ENCODE measurements at regions not wholly inside any gene's neighbourhood (a gene's known extent, or its start where the extent isn't known, plus 50 kb on each side); places are given as distances from the start of the nearest gene placed in this dataset.

GRCh38 chr20:58026361-58026760, 202.1 kb downstream of the ANKRD60 start:
- WGBS (ENCODE audit: missing lambda C conversion rate) = 38% methylated on average over 2 of the region's 2 CpGs
- DNase-seq (ENCODE audit: low read depth in 1 of 2, low spot score in 1 of 2) (no peak), FAIRE-seq (no peak), ATAC-seq (no peak)
- CTCF ChIA-PET = no interaction called here
- Histone ChIP-seq H3K4me1 (peaks cover 11% of the 10 kb centered on the region; the same call in 1 of the 3 replicates), H3K9me3 (no peaks in the 10 kb centered on the region), H3K4me3 (no peak overlapping the region), H3K4me2 (no peak overlapping the region), H3K27ac (peak overlapping the region; percentile 11 to 46; a peak in 3 of 6 replicates)
- no peak for TF ChIP-seq NR3C1 (IDR thresholded peaks at IDR 0.05)
- no peak for TF ChIP-seq RNF2 (IDR thresholded peaks at IDR 0.05; ENCODE audit: borderline replicate concordance, low read depth)
- TF ChIP-seq HMGXB4 (CRISPR knock-in tag; IDR thresholded peaks at IDR 0.05; ENCODE audit: borderline replicate concordance) = no peak
- TF ChIP-seq FOSB (CRISPR knock-in tag; IDR thresholded peaks at IDR 0.05) = no peak
- POLR2A ChIA-PET = no interaction called here

- FAIRE-seq = no peak
- Histone ChIP-seq H3K4me3 (no peak overlapping the region), H3K4me1 (peaks cover 11% of the 10 kb centered on the region; the same call in 1 of the 3 replicates), H3K4me2 (no peak overlapping the region), H3K27ac (peak overlapping the region; percentile 32 to 46; a peak in 5 of 6 replicates), H3K9me3 (no peaks in the 10 kb centered on the region)
- TF ChIP-seq ZSCAN20 (CRISPR knock-in tag; IDR thresholded peaks at IDR 0.05) = no peak
- ChIA-PET CTCF (interaction anchor here (1.4 kb wide), 1 partner anchor 116 kb away, joined by 3 read pairs; no protein-coding TSS in a partner anchor), POLR2A (interaction anchor here (0.8 kb wide), 1 partner anchor 305 kb away, joined by 4 read pairs; no protein-coding TSS in a partner anchor)
- WGBS (ENCODE audit: missing lambda C conversion rate) = 46% methylated on average over 3 of the region's 3 CpGs
- no peak for DNase-seq (ENCODE audit: low read depth in 1 of 2, low spot score in 1 of 2)
- no peak for ATAC-seq
Observed at GRCh38 chr20:58025233-58025632, 203.2 kb downstream of the ANKRD60 start.

GRCh38 chr20:58024241-58024721, 204.2 kb downstream of the ANKRD60 start:
- ATAC-seq (no peak), DNase-seq (ENCODE audit: low read depth in 1 of 2, low spot score in 1 of 2) (no peak), FAIRE-seq (no peak)
- 66% methylated on average over 8 of the region's 9 CpGs for WGBS (ENCODE audit: missing lambda C conversion rate)
- POLR2A ChIA-PET = no interaction called here
- Histone ChIP-seq H3K27ac (peak overlapping the region in 1 of 2 experiments; percentile 46; a peak in 3 of 6 replicates), H3K4me3 (no peak overlapping the region), H3K4me1 (peaks cover 19% of the 10 kb centered on the region), H3K9me3 (no peaks in the 10 kb centered on the region), H3K4me2 (no peak overlapping the region)
- CTCF ChIA-PET = interaction anchor here (1.2 to 2.8 kb wide), 4 partner anchors 13 to 116 kb away, joined by 3 to 7 read pairs (median 4); no protein-coding TSS in a partner anchor
- no peak for TF ChIP-seq NR3C1 (IDR thresholded peaks at IDR 0.05)
- no peak for TF ChIP-seq EHF (CRISPR knock-in tag; IDR thresholded peaks at IDR 0.05)
- TF ChIP-seq ESRRA (IDR thresholded peaks at IDR 0.05; ENCODE audit: borderline replicate concordance, low read length) = no peak
- no peak for TF ChIP-seq JUN (IDR thresholded peaks at IDR 0.05)
- TF ChIP-seq RARB (CRISPR knock-in tag; IDR thresholded peaks at IDR 0.05) = no peak
- no peak for TF ChIP-seq PBX3 (IDR thresholded peaks at IDR 0.05)
- no peak for TF ChIP-seq ZSCAN20 (CRISPR knock-in tag; IDR thresholded peaks at IDR 0.05)
- no peak for TF ChIP-seq NPAS2 (CRISPR knock-in tag; IDR thresholded peaks at IDR 0.05; ENCODE audit: borderline replicate concordance)
- TF ChIP-seq, protein P1, sequence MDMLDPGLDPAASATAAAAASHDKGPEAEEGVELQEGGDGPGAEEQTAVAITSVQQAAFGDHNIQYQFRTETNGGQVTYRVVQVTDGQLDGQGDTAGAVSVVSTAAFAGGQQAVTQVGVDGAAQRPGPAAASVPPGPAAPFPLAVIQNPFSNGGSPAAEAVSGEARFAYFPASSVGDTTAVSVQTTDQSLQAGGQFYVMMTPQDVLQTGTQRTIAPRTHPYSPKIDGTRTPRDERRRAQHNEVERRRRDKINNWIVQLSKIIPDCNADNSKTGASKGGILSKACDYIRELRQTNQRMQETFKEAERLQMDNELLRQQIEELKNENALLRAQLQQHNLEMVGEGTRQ (IDR thresholded peaks at IDR 0.05) = no peak
- no peak for TF ChIP-seq REST (IDR thresholded peaks at IDR 0.05)
- TF ChIP-seq, protein P2, sequence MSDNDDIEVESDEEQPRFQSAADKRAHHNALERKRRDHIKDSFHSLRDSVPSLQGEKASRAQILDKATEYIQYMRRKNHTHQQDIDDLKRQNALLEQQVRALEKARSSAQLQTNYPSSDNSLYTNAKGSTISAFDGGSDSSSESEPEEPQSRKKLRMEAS (IDR thresholded peaks at IDR 0.05) = no peak
- no peak for TF ChIP-seq JUNB (IDR thresholded peaks at IDR 0.05)
- TF ChIP-seq HMGXB4 (CRISPR knock-in tag; IDR thresholded peaks at IDR 0.05; ENCODE audit: borderline replicate concordance) = no peak
- TF ChIP-seq POLR2AphosphoS2 (conservative IDR thresholded peaks at IDR 0.05; ENCODE audit: low read length) = no peak
- TF ChIP-seq SREBF2 (IDR thresholded peaks at IDR 0.05) = no peak
- no peak for TF ChIP-seq KDM1A (IDR thresholded peaks at IDR 0.05; ENCODE audit: low read depth)
- no peak for TF ChIP-seq TFCP2L1 (CRISPR knock-in tag; IDR thresholded peaks at IDR 0.05)
- TF ChIP-seq EHMT2 (IDR thresholded peaks at IDR 0.05; ENCODE audit: low read depth) = no peak
- no peak for TF ChIP-seq RFX5 (IDR thresholded peaks at IDR 0.05)

All from A549 (cell line).